ENCODE measurements at regions not wholly inside any gene's neighbourhood (a gene's known extent, or its start where the extent isn't known, plus 50 kb on each side); places are given as distances from the start of the nearest gene placed in this dataset.

GRCh38 chr5:104198156-104198555 is 635.6 kb upstream of the NUDT12 start:
- Histone ChIP-seq H4K20me1 (ENCODE audit: insufficient read depth, low read length) (no peaks in the 10 kb centered on the region), H3K4me2 (ENCODE audit: low read length) (no peak overlapping the region), H3K79me2 (ENCODE audit: insufficient read depth, low read length) (no peaks in the 10 kb centered on the region), H2AFZ (ENCODE audit: low read depth, low read length) (no peak overlapping the region), H3K27me3 (ENCODE audit: insufficient read depth, low read length) (no peaks in the 10 kb centered on the region), H3K4me1 (ENCODE audit: insufficient read depth, low read length) (no peaks in the 10 kb centered on the region), H3K4me3 (ENCODE audit: insufficient read depth, low read depth, low read length) (no peak overlapping the region), H3K9ac (ENCODE audit: low read length) (no peak overlapping the region), H3K9me3 (ENCODE audit: insufficient read depth, low read depth, low read length) (no peaks in the 10 kb centered on the region), H3K36me3 (ENCODE audit: insufficient read depth, low read length) (no peaks in the 10 kb centered on the region), H3K27ac (ENCODE audit: low read depth, low read length) (no peak overlapping the region)
- no peak for FAIRE-seq
- H3K4me3 Mint-ChIP-seq (ENCODE audit: unreplicated experiment): no peak overlapping the region
- no peak overlapping the region for H3K27ac Mint-ChIP-seq (ENCODE audit: unreplicated experiment)
- no peaks in the 10 kb centered on the region for H3K27me3 Mint-ChIP-seq (ENCODE audit: low read depth, unreplicated experiment)
- no peaks in the 10 kb centered on the region for H3K4me1 Mint-ChIP-seq (ENCODE audit: low read depth, unreplicated experiment)
- H3K9me3 Mint-ChIP-seq (ENCODE audit: unreplicated experiment): no peaks in the 10 kb centered on the region
- TF ChIP-seq CTCF (IDR thresholded peaks at IDR 0.05; ENCODE audit: insufficient read depth, low read depth, low read length) (no peak), EZH2 (IDR thresholded peaks at IDR 0.05; ENCODE audit: insufficient read depth, low read length) (no peak)
- H3K36me3 Mint-ChIP-seq (ENCODE audit: low read depth, unreplicated experiment): no peaks in the 10 kb centered on the region
- DNase-seq (ENCODE audit: low read depth): no peak

GRCh38 chr5:104189909-104190308 is 627.3 kb upstream of the NUDT12 start:
- H3K36me3 Mint-ChIP-seq (ENCODE audit: low read depth, unreplicated experiment): no peaks in the 10 kb centered on the region
- no peak for TF ChIP-seq EZH2 (IDR thresholded peaks at IDR 0.05; ENCODE audit: insufficient read depth, low read length)
- TF ChIP-seq CTCF (IDR thresholded peaks at IDR 0.05; ENCODE audit: insufficient read depth, low read depth, low read length): no peak
- no peaks in the 10 kb centered on the region for H3K79me2 ChIP-seq (ENCODE audit: insufficient read depth, low read length)
- H3K27ac Mint-ChIP-seq (ENCODE audit: unreplicated experiment): no peak overlapping the region
- H2AFZ ChIP-seq (ENCODE audit: low read depth, low read length): no peak overlapping the region
- FAIRE-seq (no peak), DNase-seq (ENCODE audit: low read depth) (peak; percentile 86)
- H3K36me3 ChIP-seq (ENCODE audit: insufficient read depth, low read length): no peaks in the 10 kb centered on the region
- H3K27me3 ChIP-seq (ENCODE audit: insufficient read depth, low read length): no peaks in the 10 kb centered on the region
- peak overlapping the region; percentile 44 for H3K27ac ChIP-seq (ENCODE audit: low read depth, low read length)
- H3K9me3 ChIP-seq (ENCODE audit: insufficient read depth, low read depth, low read length): peaks cover 6% of the 10 kb centered on the region
- H3K4me2 ChIP-seq (ENCODE audit: low read length): peak overlapping the region; percentile 45
- no peaks in the 10 kb centered on the region for H4K20me1 ChIP-seq (ENCODE audit: insufficient read depth, low read length)
- H3K4me1 ChIP-seq (ENCODE audit: insufficient read depth, low read length): peaks cover 11% of the 10 kb centered on the region
- H3K9me3 Mint-ChIP-seq (ENCODE audit: unreplicated experiment): peaks cover 3% of the 10 kb centered on the region
- H3K9ac ChIP-seq (ENCODE audit: low read length): peak overlapping the region; percentile 8
- no peaks in the 10 kb centered on the region for H3K27me3 Mint-ChIP-seq (ENCODE audit: low read depth, unreplicated experiment)
- H3K4me3 ChIP-seq (ENCODE audit: insufficient read depth, low read depth, low read length): no peak overlapping the region
- no peak overlapping the region for H3K4me3 Mint-ChIP-seq (ENCODE audit: unreplicated experiment)
- no peaks in the 10 kb centered on the region for H3K4me1 Mint-ChIP-seq (ENCODE audit: low read depth, unreplicated experiment)

GRCh38 chr5:104189031-104189430 is 626.4 kb upstream of the NUDT12 start:
- Mint-ChIP-seq H3K27ac (ENCODE audit: unreplicated experiment) (no peak overlapping the region), H3K36me3 (ENCODE audit: low read depth, unreplicated experiment) (no peaks in the 10 kb centered on the region), H3K4me1 (ENCODE audit: low read depth, unreplicated experiment) (no peaks in the 10 kb centered on the region), H3K9me3 (ENCODE audit: unreplicated experiment) (peaks cover 3% of the 10 kb centered on the region), H3K27me3 (ENCODE audit: low read depth, unreplicated experiment) (no peaks in the 10 kb centered on the region), H3K4me3 (ENCODE audit: unreplicated experiment) (no peak overlapping the region)
- peak overlapping the region; percentile 24 for H2AFZ ChIP-seq (ENCODE audit: low read depth, low read length)
- H3K9me3 ChIP-seq (ENCODE audit: insufficient read depth, low read depth, low read length): peaks cover 6% of the 10 kb centered on the region
- H3K79me2 ChIP-seq (ENCODE audit: insufficient read depth, low read length): no peaks in the 10 kb centered on the region
- TF ChIP-seq CTCF (IDR thresholded peaks at IDR 0.05; ENCODE audit: insufficient read depth, low read depth, low read length): no peak
- TF ChIP-seq EZH2 (IDR thresholded peaks at IDR 0.05; ENCODE audit: insufficient read depth, low read length): no peak
- no peaks in the 10 kb centered on the region for H3K36me3 ChIP-seq (ENCODE audit: insufficient read depth, low read length)
- DNase-seq (ENCODE audit: low read depth) (peak; percentile 96), FAIRE-seq (no peak)
- peak overlapping the region; percentile 44 for H3K27ac ChIP-seq (ENCODE audit: low read depth, low read length)
- H3K9ac ChIP-seq (ENCODE audit: low read length): no peak overlapping the region
- H3K4me1 ChIP-seq (ENCODE audit: insufficient read depth, low read length): peaks cover 11% of the 10 kb centered on the region
- H4K20me1 ChIP-seq (ENCODE audit: insufficient read depth, low read length): no peaks in the 10 kb centered on the region
- H3K4me2 ChIP-seq (ENCODE audit: low read length): no peak overlapping the region
- H3K4me3 ChIP-seq (ENCODE audit: insufficient read depth, low read depth, low read length): no peak overlapping the region
- no peaks in the 10 kb centered on the region for H3K27me3 ChIP-seq (ENCODE audit: insufficient read depth, low read length)

All from astrocyte (in vitro differentiated cells and primary cell).